Glomerular endothelial cell (primary cell): ENCODE measurements at regions not wholly inside any gene's neighbourhood (a gene's known extent, or its start where the extent isn't known, plus 50 kb on each side); places are given as distances from the start of the nearest gene placed in this dataset.
"Not testable (repeated sequence)": the region's sequence is repeated elsewhere in the genome, so short reads cannot be mapped to it uniquely, and the experiment has no call there.

ENCODE experiments used
- DNase-seq: peaks from one replicate; pipeline ENCODE4 v3.0.0-alpha.2; 2011; ENCODE audit warnings: low read depth, low spot score; ENCODE audit errors: extremely low read depth

- no peak for DNase-seq
These were observed 634.6 kb upstream of the CNTNAP2 start for GRCh38 chr7:145481985-145482384.

GRCh38 chr7:145478541-145478940 lies 638.1 kb upstream of the CNTNAP2 start:
- DNase-seq, result no peak

GRCh38 chr7:145474009-145474686 lies 638.3 kb upstream of the TPK1 start:
- DNase-seq, result no peak

DNA sequence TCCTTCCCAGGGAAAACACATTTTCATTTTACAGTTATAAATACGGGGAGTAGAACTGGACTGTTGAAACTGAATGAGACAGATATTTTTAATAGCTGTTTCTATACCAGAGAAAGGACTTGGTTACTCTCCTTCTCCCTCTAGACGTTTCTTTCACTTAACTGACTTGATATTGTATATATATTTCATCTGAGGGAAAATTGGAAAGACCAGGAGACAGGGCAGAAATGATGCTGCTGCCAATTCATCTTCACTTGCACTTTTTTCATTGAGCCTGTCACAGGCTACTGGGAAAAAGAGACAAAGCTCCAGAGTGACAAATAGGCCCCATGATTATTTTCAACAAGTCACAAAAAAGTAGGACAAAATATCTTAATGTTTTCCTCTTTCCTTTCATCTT lies 636.0 kb upstream of the TPK1 start:
- no peak for DNase-seq

DNA sequence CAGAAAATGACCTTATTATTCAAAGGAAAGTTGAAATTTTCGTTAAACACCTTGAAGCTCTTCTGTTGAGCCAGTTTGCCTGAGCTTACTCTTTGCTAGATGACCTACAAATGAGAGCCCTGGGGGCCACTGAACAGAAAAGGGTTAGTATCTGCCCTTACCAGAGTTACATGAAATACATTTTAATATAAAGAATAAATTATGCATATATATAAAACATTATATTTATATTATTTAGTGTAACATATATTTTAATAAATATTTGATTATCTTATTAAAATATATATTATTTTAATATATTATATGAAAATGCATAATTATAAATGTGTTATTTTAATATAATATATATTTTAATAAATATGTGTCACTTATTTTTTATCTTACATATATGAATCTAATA lies 628.4 kb upstream of the TPK1 start:
- DNase-seq, result no peak

- no peak for DNase-seq
These were observed 626.6 kb upstream of the TPK1 start for GRCh38 chr7:145462463-145462862.

DNA sequence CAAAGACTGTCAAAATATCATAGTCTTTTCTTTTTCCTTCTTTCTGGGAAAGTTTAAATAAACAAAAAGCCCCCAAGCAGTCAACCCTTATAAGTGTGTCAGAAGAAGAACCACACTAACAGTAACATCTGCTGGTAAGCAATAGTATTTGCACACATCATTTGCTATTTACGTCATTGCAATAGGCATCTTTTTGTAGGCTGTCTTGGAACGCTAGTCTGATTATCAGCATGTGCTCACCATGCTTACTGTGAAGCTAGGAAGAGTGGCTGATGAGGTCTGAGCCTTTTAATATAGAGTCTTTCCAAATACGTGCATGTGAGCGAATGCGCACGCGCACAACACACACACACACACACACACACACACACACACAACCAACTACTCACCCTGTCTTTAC lies 599.0 kb upstream of the TPK1 start:
- no peak for DNase-seq

- no peak for DNase-seq
These were observed 596.0 kb upstream of the TPK1 start for GRCh38 chr7:145431834-145432233.

DNA sequence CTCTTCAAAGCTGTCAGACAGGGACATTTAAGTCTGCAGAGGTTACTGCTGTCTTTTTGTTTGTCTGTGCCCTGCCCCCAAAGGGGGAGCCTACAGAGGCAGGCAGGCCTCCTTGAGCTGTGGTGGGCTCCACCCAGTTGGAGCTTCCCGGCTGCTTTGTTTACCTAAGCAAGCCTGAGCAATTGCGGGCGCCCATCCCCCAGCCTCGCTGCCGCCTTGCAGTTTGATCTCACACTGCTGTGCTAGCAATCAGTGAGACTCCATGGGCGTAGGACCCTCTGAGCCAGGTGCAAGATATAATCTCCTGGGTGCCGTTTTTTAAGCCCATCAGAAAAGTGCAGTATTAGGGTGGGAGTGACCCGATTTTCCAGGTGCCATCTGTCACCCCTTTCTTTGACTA lies 582.6 kb upstream of the TPK1 start:
- not testable (repeated sequence) for DNase-seq

DNA sequence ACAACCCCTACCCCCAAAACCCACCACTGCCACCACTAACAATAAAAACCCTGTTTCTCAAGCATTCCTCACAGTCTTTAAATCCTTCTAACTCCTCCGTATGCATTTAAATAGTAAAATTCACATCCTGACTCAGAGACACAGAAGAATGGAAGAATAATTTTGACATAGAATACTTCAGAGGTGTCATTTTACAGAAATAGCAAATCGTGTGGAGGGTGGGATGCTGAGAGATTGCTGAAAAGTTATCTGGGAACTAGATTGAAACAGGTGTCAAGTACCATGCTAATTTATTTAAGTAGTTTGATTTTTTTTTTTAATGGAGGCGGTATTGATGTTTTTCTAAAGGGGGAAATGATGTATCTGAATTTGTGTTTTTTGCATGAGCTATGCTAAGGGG lies 575.2 kb upstream of the TPK1 start:
- DNase-seq, result no peak

DNA sequence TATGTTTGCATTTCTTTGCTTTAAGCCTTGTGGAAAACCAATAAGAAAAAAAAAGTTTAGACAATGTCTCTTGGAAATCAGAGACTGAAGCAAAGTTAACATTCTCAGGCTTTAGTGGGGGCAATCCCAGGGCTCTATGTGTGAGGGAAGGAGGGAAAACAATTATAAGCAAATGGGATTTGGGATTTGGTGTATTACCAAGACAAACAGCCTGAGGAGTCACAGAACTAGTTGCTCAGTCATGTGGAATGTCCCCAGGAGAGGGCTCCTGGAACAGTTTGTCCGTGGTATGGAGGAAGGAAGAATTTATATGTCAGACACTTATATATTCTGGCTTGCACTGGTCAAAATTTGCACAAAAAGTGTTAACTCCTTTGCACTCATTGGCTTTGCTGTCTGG lies 562.9 kb upstream of the TPK1 start:
- no peak for DNase-seq

- DNase-seq, result no peak
These were observed 558.3 kb upstream of the TPK1 start for GRCh38 chr7:145394126-145394525.

DNA sequence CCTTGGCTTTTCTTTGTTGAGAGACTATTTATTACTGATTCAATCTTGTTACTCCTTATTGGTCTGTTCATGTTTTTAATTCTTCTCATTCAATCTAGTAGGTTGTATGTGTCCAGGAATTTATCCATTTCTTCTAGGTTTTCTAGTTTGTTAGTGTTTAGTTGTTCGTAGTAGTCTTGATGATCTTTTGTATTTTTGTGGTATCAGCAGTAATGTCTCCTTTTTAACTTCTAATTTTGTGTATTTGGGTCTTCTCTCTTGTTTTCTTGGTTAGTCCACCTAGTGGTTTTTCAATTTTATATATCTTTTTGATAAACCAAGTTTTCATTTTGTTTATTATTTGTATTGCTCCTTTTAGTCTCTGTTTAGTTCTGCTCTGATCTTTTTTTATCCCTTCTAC lies 546.9 kb upstream of the TPK1 start:
- DNase-seq, result no peak

DNA sequence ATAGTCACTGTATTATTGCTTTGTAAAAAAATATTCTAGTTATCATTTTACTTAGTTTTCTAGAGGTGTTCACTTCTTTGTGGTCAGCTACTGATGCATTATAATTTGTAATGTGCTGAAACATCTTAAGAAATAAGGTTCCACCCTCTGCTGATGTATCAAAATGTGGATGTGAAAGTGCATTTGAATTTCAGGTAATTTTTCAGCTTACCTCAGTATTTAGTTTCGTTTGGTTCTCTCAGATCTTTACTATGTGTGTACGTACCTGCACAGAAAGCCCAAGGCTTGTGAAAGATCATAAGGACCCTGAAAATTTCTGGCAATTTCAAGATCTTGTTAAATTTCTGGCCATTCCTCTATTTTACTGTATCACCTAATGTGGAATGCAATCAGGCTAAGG lies 542.3 kb upstream of the TPK1 start:
- no peak for DNase-seq

DNA sequence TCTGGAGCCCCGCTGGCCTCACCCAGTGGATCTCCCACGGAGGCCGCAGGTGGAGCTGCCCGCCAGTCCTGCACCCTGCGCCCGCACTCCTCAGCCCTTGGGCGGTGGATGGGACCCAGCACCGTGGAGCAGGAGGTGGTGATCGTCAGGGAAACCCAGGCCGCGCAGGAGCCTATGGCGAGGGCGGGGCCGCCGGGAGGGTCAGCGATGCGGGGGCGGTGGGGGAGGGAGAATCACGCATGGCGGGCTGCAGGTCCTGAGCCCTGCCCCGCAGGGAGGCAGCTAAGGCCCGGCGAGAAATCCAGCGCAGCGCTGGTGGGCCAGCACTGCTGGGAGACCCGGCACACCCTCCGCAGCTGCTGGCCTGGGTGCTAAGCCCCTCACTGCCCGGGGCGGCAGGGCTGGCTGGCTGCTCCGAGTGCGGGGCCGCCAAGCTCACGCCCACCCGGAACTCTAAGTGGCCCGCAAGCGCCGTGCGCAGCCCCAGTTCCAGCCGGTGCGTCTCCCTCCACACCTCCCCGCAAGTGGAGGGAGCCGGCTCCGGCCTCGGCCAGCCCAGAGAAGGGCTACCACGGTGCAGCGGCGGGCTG lies 524.8 kb upstream of the TPK1 start:
- DNase-seq, result no peak

DNA sequence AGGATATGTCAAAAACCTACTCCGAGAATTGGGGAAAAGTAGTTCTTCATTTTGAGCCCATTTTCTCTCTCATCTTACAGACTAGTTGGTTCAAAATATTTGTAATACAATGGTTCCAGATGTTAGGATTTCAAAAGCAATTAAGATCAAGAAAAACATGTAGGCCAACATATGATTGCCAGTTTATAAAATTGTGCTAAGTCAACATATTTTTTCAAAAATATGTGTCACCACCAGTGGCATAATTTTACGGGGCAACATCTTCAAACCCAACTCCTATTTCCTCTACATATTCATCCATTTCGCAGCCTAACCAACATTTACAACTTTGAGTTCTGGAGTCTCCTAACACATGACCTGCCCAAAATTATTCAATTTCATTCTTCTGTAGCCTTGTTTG lies 514.5 kb upstream of the TPK1 start:
- no peak for DNase-seq

- DNase-seq, result not testable (repeated sequence)
These were observed 513.6 kb upstream of the TPK1 start for GRCh38 chr7:145349452-145349851.

GRCh38 chr7:145347271-145347670 lies 511.4 kb upstream of the TPK1 start:
- DNase-seq, result no peak

DNA sequence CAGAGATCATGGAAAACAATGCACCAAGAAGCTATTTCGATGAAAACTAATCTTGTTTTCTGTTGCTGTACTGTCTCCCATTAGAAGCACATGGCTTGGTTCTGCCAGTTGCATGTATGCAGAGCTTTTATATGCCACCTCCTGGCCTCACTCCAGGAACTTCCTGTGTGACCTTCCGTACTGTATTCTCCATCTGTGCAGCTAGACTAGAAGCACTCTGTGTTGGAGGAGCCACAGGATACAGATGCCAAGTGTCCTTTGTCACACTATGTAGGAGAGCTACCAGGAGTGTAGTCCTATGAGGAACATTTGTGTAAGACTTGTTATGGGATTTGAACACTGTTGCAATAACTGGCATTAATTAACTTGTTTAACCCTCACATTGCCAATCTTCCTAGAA lies 503.5 kb upstream of the TPK1 start:
- DNase-seq, result no peak

GRCh38 chr7:145331522-145331921 lies 495.7 kb upstream of the TPK1 start:
- DNase-seq, result no peak

DNA sequence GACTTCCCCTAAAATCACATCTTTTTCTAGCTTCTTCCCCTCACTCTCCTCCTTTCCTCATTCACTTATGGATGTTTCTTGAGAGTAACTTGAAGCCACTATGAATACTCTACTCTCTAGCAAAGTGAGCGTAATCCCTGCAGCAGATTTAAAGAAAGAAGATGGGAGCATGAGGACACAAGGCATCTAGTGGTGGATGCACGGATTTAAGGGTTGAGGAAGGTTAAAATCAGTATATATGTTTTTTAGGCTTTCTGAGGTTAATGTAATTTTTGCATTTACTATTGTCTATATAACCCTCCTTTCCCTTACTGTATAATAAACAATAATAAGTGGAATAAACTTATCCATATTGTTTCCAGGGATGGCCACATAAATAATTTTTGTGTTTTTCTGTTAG lies 495.2 kb upstream of the TPK1 start:
- no peak for DNase-seq

DNA sequence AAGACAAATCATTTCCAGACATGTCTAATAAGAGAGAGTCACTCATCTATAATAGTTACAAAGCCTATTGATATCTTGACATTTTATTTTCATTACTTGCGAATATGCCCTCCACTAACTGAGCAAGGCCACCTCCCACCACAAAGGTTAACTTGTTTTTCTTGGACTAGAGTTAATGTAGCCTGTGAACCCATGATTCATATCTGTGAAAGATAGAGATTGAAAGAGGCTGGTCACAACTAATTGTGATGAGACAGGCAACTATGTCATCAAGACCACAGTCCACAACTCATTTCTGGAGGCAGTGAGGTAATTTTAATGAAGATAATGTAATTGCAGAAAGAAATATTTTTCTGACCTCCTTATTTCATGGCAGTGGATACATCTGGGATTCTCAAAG lies 491.8 kb upstream of the TPK1 start:
- no peak for DNase-seq

GRCh38 chr7:145324081-145324480 lies 488.2 kb upstream of the TPK1 start:
- no peak for DNase-seq
